Thyroid gland (tissue), 4 donors: ENCODE measurements at regions not wholly inside any gene's neighbourhood (a gene's known extent, or its start where the extent isn't known, plus 50 kb on each side); places are given as distances from the start of the nearest gene placed in this dataset.

Experiments
- CTCF ChIP-seq, 6 experiments: fragments of 200-600 bp in 3 of 6; fragments of 450-650 bp in 3 of 6; sonication (generic) in 3 of 6; IDR thresholded peaks; one replicate each; pipeline ENCODE4 v1.5.1; 2016 to 2019; ENCODE audit warnings: antibody characterized with exemption in 6 of 6, mild to moderate bottlenecking in 2 of 6, inconsistent platforms in 1 of 6, moderate library complexity in 1 of 6
- POLR2A ChIP-seq, 2 donors: fragments of 450-650 bp; IDR thresholded peaks; one replicate each; pipeline ENCODE4 v1.6.1; 2017; ENCODE audit warnings: antibody characterized with exemption in 2 of 2, mild to moderate bottlenecking in 2 of 2, moderate library complexity in 1 of 2

- no peak for TF ChIP-seq CTCF (IDR thresholded peaks at IDR 0.05)
- no peak for TF ChIP-seq POLR2A (IDR thresholded peaks at IDR 0.05)
Measured at GRCh38 chr16:49932434-49932833, 76.5 kb upstream of the ZNF423 start.
